ENCODE measurements at regions not wholly inside any gene's neighbourhood (a gene's known extent, or its start where the extent isn't known, plus 50 kb on each side); places are given as distances from the start of the nearest gene placed in this dataset.
A peak's percentile ranks its signal among the peaks of the same experiment; 100 is the strongest.

- 86% methylated on average over 3 of the region's 9 CpGs for WGBS (ENCODE audit: insufficient coverage)
- no peak overlapping the region for H3K27ac ChIP-seq (ENCODE audit: low read depth, low read length)
Measured at GRCh38 chr12:126843915-126844669, 1422.9 kb upstream of the TMEM132C start.

GRCh38 chr12:126847005-126847629 is 1419.9 kb upstream of the TMEM132C start:
- WGBS (ENCODE audit: insufficient coverage), result 80% methylated on average over 1 of the region's 5 CpGs
- no peak overlapping the region for H3K27ac ChIP-seq (ENCODE audit: low read depth, low read length)
- no peaks in the 10 kb centered on the region for H3K4me1 ChIP-seq (ENCODE audit: control insufficient read depth, insufficient read depth, low read length)
- H3K27me3 ChIP-seq (ENCODE audit: control insufficient read depth, insufficient read depth, low read length), result no peaks in the 10 kb centered on the region
- no peaks in the 10 kb centered on the region for H3K36me3 ChIP-seq (ENCODE audit: control insufficient read depth, insufficient read depth, low read length)
- peak in 2 of 6 donors; percentile 3 to 34 for DNase-seq (ENCODE audit: low read depth in 4 of 6, low spot score in 6 of 6)
- no peaks in the 10 kb centered on the region for H3K9me3 ChIP-seq (ENCODE audit: control insufficient read depth, insufficient read depth, low read length)
- H3K4me3 ChIP-seq (ENCODE audit: low read depth, low read length), result no peak overlapping the region

More at GRCh38 chr12:126843915-126844669, 1422.9 kb upstream of the TMEM132C start:
- H3K9me3 ChIP-seq (ENCODE audit: control insufficient read depth, insufficient read depth, low read length), result no peaks in the 10 kb centered on the region
- no peaks in the 10 kb centered on the region for H3K4me1 ChIP-seq (ENCODE audit: control insufficient read depth, insufficient read depth, low read length)
- no peaks in the 10 kb centered on the region for H3K36me3 ChIP-seq (ENCODE audit: control insufficient read depth, insufficient read depth, low read length)
- DNase-seq (ENCODE audit: low read depth in 4 of 6, low spot score in 6 of 6), result peak in 2 of 6 donors; percentile 10 to 27
- no peak overlapping the region for H3K4me3 ChIP-seq (ENCODE audit: low read depth, low read length)
- no peaks in the 10 kb centered on the region for H3K27me3 ChIP-seq (ENCODE audit: control insufficient read depth, insufficient read depth, low read length)

- Histone ChIP-seq H3K9me3 (ENCODE audit: control insufficient read depth, insufficient read depth, low read length) (no peaks in the 10 kb centered on the region), H3K36me3 (ENCODE audit: control insufficient read depth, insufficient read depth, low read length) (no peaks in the 10 kb centered on the region), H3K4me1 (ENCODE audit: control insufficient read depth, insufficient read depth, low read length) (no peaks in the 10 kb centered on the region), H3K27ac (ENCODE audit: low read depth, low read length) (no peak overlapping the region), H3K27me3 (ENCODE audit: control insufficient read depth, insufficient read depth, low read length) (no peaks in the 10 kb centered on the region), H3K4me3 (ENCODE audit: low read depth, low read length) (no peak overlapping the region)
- DNase-seq (ENCODE audit: low read depth in 4 of 6, low spot score in 6 of 6), result no peak
Measured at GRCh38 chr12:126855768-126856167, 1411.2 kb upstream of the TMEM132C start.

DNA sequence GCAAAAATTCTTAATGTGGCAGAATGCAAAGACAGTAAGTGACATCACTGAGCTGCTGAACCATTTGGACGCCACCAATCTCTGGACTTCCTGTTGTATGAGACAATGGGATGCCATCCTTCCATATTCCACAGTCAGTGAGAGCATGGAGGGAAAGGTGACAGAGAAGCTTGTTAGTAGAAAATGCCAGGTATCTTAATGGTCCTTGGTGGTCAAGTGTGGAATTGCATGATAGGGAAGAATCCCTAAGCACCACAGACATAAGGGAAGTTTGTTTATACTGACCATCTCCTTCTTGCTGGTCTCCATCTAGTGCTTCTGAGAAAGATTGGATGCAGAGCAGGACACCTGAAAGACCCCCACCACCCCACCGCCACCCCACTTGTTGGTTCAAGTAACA is 1410.0 kb upstream of the TMEM132C start:
- WGBS (ENCODE audit: insufficient coverage), result no CpG with 5 or more reads among the region's 2 CpGs
- Histone ChIP-seq H3K4me3 (ENCODE audit: low read depth, low read length) (no peak overlapping the region), H3K27me3 (ENCODE audit: control insufficient read depth, insufficient read depth, low read length) (no peaks in the 10 kb centered on the region), H3K27ac (ENCODE audit: low read depth, low read length) (no peak overlapping the region), H3K4me1 (ENCODE audit: control insufficient read depth, insufficient read depth, low read length) (no peaks in the 10 kb centered on the region), H3K9me3 (ENCODE audit: control insufficient read depth, insufficient read depth, low read length) (no peaks in the 10 kb centered on the region), H3K36me3 (ENCODE audit: control insufficient read depth, insufficient read depth, low read length) (no peaks in the 10 kb centered on the region)
- no peak for DNase-seq (ENCODE audit: low read depth in 4 of 6, low spot score in 6 of 6)

DNA sequence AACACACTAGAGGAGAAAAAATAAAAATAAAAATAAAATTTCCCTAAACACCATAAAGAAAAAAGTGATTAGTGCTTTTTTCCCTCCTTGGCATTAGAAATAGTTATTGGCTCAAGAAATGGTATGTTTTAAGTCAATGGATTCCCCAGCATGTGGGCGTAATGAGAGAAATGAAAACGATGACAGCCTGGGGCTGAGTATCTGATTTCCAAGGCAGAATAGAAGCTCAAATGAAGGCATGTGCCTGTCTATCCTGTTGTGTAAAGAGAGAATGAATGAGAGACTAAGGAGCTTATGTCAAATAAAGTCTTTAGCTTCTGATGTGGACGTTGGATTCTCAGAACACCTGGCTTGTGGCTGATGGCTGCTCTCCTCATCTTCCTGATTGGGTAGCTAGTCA is 1408.4 kb upstream of the TMEM132C start:
- Histone ChIP-seq H3K4me3 (ENCODE audit: low read depth, low read length) (no peak overlapping the region), H3K9me3 (ENCODE audit: control insufficient read depth, insufficient read depth, low read length) (no peaks in the 10 kb centered on the region), H3K4me1 (ENCODE audit: control insufficient read depth, insufficient read depth, low read length) (no peaks in the 10 kb centered on the region), H3K36me3 (ENCODE audit: control insufficient read depth, insufficient read depth, low read length) (no peaks in the 10 kb centered on the region), H3K27me3 (ENCODE audit: control insufficient read depth, insufficient read depth, low read length) (no peaks in the 10 kb centered on the region), H3K27ac (ENCODE audit: low read depth, low read length) (no peak overlapping the region)
- 66% methylated on average over 2 of the region's 3 CpGs for WGBS (ENCODE audit: insufficient coverage)
- peak in 2 of 6 donors; percentile 27 to 44 for DNase-seq (ENCODE audit: low read depth in 4 of 6, low spot score in 6 of 6)

DNA sequence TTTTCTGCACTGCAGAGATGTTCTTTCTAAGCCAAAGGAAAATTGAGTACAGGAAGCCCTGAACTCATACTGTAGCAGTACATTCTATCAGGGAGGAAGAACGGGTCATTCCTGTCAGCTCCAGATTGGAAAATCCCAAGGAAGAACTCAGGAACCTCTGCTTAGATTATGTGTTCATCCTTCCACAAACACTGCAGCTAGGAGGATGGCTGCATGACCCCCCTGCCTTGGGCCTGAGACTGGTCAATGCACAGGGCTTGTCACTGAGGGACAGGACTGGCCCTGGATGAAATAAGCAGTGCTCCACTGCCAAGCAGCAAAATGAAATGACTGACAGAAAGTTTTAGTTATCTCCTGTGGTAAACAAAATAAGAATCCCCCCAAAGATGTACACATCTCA is 1406.8 kb upstream of the TMEM132C start:
- DNase-seq (ENCODE audit: low read depth in 4 of 6, low spot score in 6 of 6), result no peak
- Histone ChIP-seq H3K4me1 (ENCODE audit: control insufficient read depth, insufficient read depth, low read length) (no peaks in the 10 kb centered on the region), H3K27me3 (ENCODE audit: control insufficient read depth, insufficient read depth, low read length) (no peaks in the 10 kb centered on the region), H3K4me3 (ENCODE audit: low read depth, low read length) (no peak overlapping the region), H3K36me3 (ENCODE audit: control insufficient read depth, insufficient read depth, low read length) (no peaks in the 10 kb centered on the region), H3K9me3 (ENCODE audit: control insufficient read depth, insufficient read depth, low read length) (no peaks in the 10 kb centered on the region), H3K27ac (ENCODE audit: low read depth, low read length) (no peak overlapping the region)
- WGBS (ENCODE audit: insufficient coverage), result no CpG with 5 or more reads among the region's 1 CpG

DNA sequence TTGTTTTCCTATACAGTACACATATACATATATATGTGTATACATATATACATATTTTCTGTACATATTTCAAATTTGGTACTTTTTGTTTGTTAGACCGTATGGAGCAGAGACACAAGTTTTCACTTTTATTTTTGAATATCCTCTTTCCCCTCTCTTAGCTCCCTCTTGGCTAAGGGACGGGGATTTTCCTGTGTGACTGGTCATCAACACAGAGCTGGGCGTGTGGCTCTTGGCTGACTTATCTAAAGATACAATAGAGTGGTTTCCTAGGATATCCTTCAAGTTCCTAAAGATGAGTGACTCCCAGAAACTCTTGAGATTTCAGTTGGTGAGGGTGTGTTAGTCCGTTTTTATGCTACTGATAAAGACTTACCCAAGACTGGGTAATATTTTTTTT is 1404.5 kb upstream of the TMEM132C start:
- no CpG with 5 or more reads among the region's 4 CpGs for WGBS (ENCODE audit: insufficient coverage)
- H3K4me1 ChIP-seq (ENCODE audit: control insufficient read depth, insufficient read depth, low read length), result no peaks in the 10 kb centered on the region
- H3K9me3 ChIP-seq (ENCODE audit: control insufficient read depth, insufficient read depth, low read length), result no peaks in the 10 kb centered on the region
- no peak overlapping the region for H3K4me3 ChIP-seq (ENCODE audit: low read depth, low read length)
- no peak for DNase-seq (ENCODE audit: low read depth in 4 of 6, low spot score in 6 of 6)
- no peak overlapping the region for H3K27ac ChIP-seq (ENCODE audit: low read depth, low read length)
- no peaks in the 10 kb centered on the region for H3K36me3 ChIP-seq (ENCODE audit: control insufficient read depth, insufficient read depth, low read length)
- H3K27me3 ChIP-seq (ENCODE audit: control insufficient read depth, insufficient read depth, low read length), result no peaks in the 10 kb centered on the region

GRCh38 chr12:126869644-126870043 is 1397.3 kb upstream of the TMEM132C start:
- DNase-seq (ENCODE audit: low read depth in 4 of 6, low spot score in 6 of 6), result no peak
- 100% methylated on average over 1 of the region's 2 CpGs for WGBS (ENCODE audit: insufficient coverage)

GRCh38 chr12:126873701-126874100 is 1393.3 kb upstream of the TMEM132C start:
- Histone ChIP-seq H3K27ac (ENCODE audit: low read depth, low read length) (no peak overlapping the region), H3K27me3 (ENCODE audit: control insufficient read depth, insufficient read depth, low read length) (no peaks in the 10 kb centered on the region), H3K36me3 (ENCODE audit: control insufficient read depth, insufficient read depth, low read length) (no peaks in the 10 kb centered on the region), H3K9me3 (ENCODE audit: control insufficient read depth, insufficient read depth, low read length) (no peaks in the 10 kb centered on the region), H3K4me3 (ENCODE audit: low read depth, low read length) (no peak overlapping the region), H3K4me1 (ENCODE audit: control insufficient read depth, insufficient read depth, low read length) (no peaks in the 10 kb centered on the region)
- DNase-seq (ENCODE audit: low read depth in 4 of 6, low spot score in 6 of 6), result no peak
- 98% methylated on average over 5 of the region's 5 CpGs for WGBS (ENCODE audit: insufficient coverage)

More at GRCh38 chr12:126869644-126870043, 1397.3 kb upstream of the TMEM132C start:
- Histone ChIP-seq H3K27me3 (ENCODE audit: control insufficient read depth, insufficient read depth, low read length) (no peaks in the 10 kb centered on the region), H3K9me3 (ENCODE audit: control insufficient read depth, insufficient read depth, low read length) (no peaks in the 10 kb centered on the region), H3K36me3 (ENCODE audit: control insufficient read depth, insufficient read depth, low read length) (no peaks in the 10 kb centered on the region), H3K4me3 (ENCODE audit: low read depth, low read length) (no peak overlapping the region), H3K27ac (ENCODE audit: low read depth, low read length) (no peak overlapping the region), H3K4me1 (ENCODE audit: control insufficient read depth, insufficient read depth, low read length) (no peaks in the 10 kb centered on the region)

Measured in spinal cord (tissue), 9 donors.